ENCODE measurements at regions not wholly inside any gene's neighbourhood (a gene's known extent, or its start where the extent isn't known, plus 50 kb on each side); places are given as distances from the start of the nearest gene placed in this dataset.
A peak's percentile ranks its signal among the peaks of the same experiment; 100 is the strongest.

DNA sequence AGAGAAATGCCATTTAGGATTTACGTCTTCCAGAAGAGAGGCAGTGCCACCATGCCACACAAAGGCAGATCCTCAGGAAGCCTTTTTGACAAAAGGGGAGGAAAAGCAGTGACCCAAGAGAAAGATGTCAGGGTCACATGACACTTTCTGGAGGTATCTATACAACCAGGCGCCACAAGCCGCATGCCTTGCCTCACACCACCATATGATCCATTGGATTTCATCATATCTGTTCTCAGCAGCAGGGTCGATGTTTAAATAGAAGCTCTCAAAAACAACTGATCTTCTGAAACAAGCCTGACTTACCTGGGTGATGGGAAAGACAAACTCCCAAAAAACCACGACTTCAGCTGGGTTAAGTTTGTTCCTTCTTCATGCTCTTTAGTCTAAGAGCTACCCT, 52.5 kb upstream of the UNC5B start (continued):
- TF ChIP-seq HDAC3 (IDR thresholded peaks at IDR 0.05; ENCODE audit: borderline replicate concordance, partially characterized antibody): no peak
- peak; percentile 75 for TF ChIP-seq TCF3 (CRISPR knock-in tag; IDR thresholded peaks at IDR 0.05)
- no peak for TF ChIP-seq SREBF2 (CRISPR knock-in tag; IDR thresholded peaks at IDR 0.05)
- TF ChIP-seq KLF6 (CRISPR knock-in tag; IDR thresholded peaks at IDR 0.05; ENCODE audit: borderline replicate concordance): no peak
- no peak for TF ChIP-seq KDM4B (IDR thresholded peaks at IDR 0.05; ENCODE audit: borderline replicate concordance in 2 of 2, low read depth in 1 of 2)
- TF ChIP-seq NELFE (IDR thresholded peaks at IDR 0.05; ENCODE audit: insufficient read depth, insufficient read length): no peak
- TF ChIP-seq ZNF41 (CRISPR knock-in tag; conservative IDR thresholded peaks at IDR 0.05): no peak
- TF ChIP-seq L3MBTL2 (IDR thresholded peaks at IDR 0.05): peak; percentile 95
- no peak for TF ChIP-seq SUPT5H (IDR thresholded peaks at IDR 0.05)
- TF ChIP-seq GTF2B (IDR thresholded peaks at IDR 0.05; ENCODE audit: extremely low read depth, insufficient read length): no peak
- TF ChIP-seq NFATC3 (IDR thresholded peaks at IDR 0.05): no peak
- no peak for TF ChIP-seq SREBF1 (IDR thresholded peaks at IDR 0.05; ENCODE audit: borderline replicate concordance, low read depth, low read length)
- TF ChIP-seq RBBP5 (IDR thresholded peaks at IDR 0.05; ENCODE audit: borderline replicate concordance, insufficient read depth, low read length, poor library complexity, severe bottlenecking): no peak
- TF ChIP-seq PTRF (tag; IDR thresholded peaks at IDR 0.05): no peak
- TF ChIP-seq ZNF589 (CRISPR knock-in tag; IDR thresholded peaks at IDR 0.05; ENCODE audit: low read depth): no peak
- TF ChIP-seq EZH2 (IDR thresholded peaks at IDR 0.05; ENCODE audit: borderline replicate concordance, low read depth, low read length): no peak
- no peak for TF ChIP-seq RBM14 (IDR thresholded peaks at IDR 0.05; ENCODE audit: borderline replicate concordance, insufficient read depth, low read depth, low read length)
- no peak for TF ChIP-seq ELF2 (CRISPR knock-in tag; IDR thresholded peaks at IDR 0.05)
- TF ChIP-seq GTF2A2 (tag; IDR thresholded peaks at IDR 0.05): no peak
- no peak for TF ChIP-seq CEBPG (CRISPR knock-in tag; IDR thresholded peaks at IDR 0.05)
- TF ChIP-seq CEBPG (tag; conservative IDR thresholded peaks at IDR 0.05 in 1 of 2, IDR thresholded peaks at IDR 0.05 in 1 of 2): peak; percentile 23 to 89; a peak in 2 of 4 replicates
- TF ChIP-seq MBD2 (IDR thresholded peaks at IDR 0.05; ENCODE audit: borderline replicate concordance, low read depth): no peak
- peak; percentile 71 for TF ChIP-seq CBFA2T3 (IDR thresholded peaks at IDR 0.05)
- peak; percentile 76 for TF ChIP-seq TAL1 (IDR thresholded peaks at IDR 0.05)
- no peak for TF ChIP-seq RFX5 (IDR thresholded peaks at IDR 0.05; ENCODE audit: low read depth, low read length)
- TF ChIP-seq NR2C1 (IDR thresholded peaks at IDR 0.05): no peak
- TF ChIP-seq NR2C1 (tag; IDR thresholded peaks at IDR 0.05): peak; percentile 28; the same call in 1 of the 2 replicates
- TF ChIP-seq POLR2AphosphoS5 (IDR thresholded peaks at IDR 0.05; ENCODE audit: control insufficient read depth, insufficient read depth, low read depth, low read length): no peak
- no peak for TF ChIP-seq ZNF717 (CRISPR knock-in tag; IDR thresholded peaks at IDR 0.05)
- TF ChIP-seq TRIM24 (IDR thresholded peaks at IDR 0.05): peak; percentile 49 to 54; a peak in 2 of 4 replicates
- TF ChIP-seq SOX6 (IDR thresholded peaks at IDR 0.05): peak; percentile 41; the same call in 1 of the 2 replicates
- no peak for TF ChIP-seq HNRNPH1 (optimal IDR thresholded peaks at IDR 0.05; ENCODE audit: low read depth, low read length)

All from K562 (cell line).